ENCODE measurements at regions not wholly inside any gene's neighbourhood (a gene's known extent, or its start where the extent isn't known, plus 50 kb on each side); places are given as distances from the start of the nearest gene placed in this dataset.

DNA sequence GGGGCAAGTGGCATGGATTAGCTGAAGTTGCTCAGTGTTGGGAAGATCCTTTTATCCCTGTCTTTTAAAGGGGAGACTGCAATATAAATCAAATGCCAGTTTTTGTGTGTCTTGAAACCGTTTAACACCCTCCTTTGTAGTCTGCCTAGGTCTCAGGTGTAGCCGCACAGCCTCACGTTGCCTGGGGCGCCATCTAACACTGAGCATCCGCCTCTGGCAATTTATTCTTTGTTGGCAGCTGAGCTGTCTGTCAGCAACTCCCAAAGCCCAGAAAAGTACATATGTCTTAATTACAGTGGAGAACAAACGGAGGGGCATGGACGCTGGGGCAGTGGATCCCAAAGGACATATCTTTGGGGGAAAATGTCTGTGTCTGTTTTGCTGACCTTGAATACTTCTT, 254.7 kb downstream of the STK31 start:
- no peak for TF ChIP-seq POLR2A (IDR thresholded peaks at IDR 0.05)
- TF ChIP-seq, protein P1, sequence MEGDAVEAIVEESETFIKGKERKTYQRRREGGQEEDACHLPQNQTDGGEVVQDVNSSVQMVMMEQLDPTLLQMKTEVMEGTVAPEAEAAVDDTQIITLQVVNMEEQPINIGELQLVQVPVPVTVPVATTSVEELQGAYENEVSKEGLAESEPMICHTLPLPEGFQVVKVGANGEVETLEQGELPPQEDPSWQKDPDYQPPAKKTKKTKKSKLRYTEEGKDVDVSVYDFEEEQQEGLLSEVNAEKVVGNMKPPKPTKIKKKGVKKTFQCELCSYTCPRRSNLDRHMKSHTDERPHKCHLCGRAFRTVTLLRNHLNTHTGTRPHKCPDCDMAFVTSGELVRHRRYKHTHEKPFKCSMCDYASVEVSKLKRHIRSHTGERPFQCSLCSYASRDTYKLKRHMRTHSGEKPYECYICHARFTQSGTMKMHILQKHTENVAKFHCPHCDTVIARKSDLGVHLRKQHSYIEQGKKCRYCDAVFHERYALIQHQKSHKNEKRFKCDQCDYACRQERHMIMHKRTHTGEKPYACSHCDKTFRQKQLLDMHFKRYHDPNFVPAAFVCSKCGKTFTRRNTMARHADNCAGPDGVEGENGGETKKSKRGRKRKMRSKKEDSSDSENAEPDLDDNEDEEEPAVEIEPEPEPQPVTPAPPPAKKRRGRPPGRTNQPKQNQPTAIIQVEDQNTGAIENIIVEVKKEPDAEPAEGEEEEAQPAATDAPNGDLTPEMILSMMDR (IDR thresholded peaks at IDR 0.05): no peak
